HUES48 (cell line): ENCODE measurements at regions not wholly inside any gene's neighbourhood (a gene's known extent, or its start where the extent isn't known, plus 50 kb on each side); places are given as distances from the start of the nearest gene placed in this dataset.
A peak's percentile ranks its signal among the peaks of the same experiment; 100 is the strongest.
"Not testable (repeated sequence)": the region's sequence is repeated elsewhere in the genome, so short reads cannot be mapped to it uniquely, and the experiment has no call there.

Experiments used
- H3K27ac ChIP-seq: one replicate; pipeline ENCODE4 v1.7.0; 2013; ENCODE audit warnings: low read depth, low read length, inconsistent platforms
- H3K27me3 ChIP-seq: 2 replicates; pipeline ENCODE4 v1.6.1; 2013; ENCODE audit warnings: mild to moderate bottlenecking, low read length; ENCODE audit not compliant: control insufficient read depth, insufficient read depth
- H3K36me3 ChIP-seq: 2 replicates; pipeline ENCODE4 v1.6.1; 2013; ENCODE audit warnings: low read length; ENCODE audit not compliant: control insufficient read depth, insufficient read depth
- H3K4me1 ChIP-seq: 2 replicates; pipeline ENCODE4 v1.6.1; 2013; ENCODE audit warnings: mild to moderate bottlenecking, low read length; ENCODE audit not compliant: control insufficient read depth, insufficient read depth
- H3K4me3 ChIP-seq: 2 replicates; pipeline ENCODE4 v1.5.1; 2013; ENCODE audit warnings: mild to moderate bottlenecking, low read depth, low read length
- H3K9ac ChIP-seq: 2 replicates; pipeline ENCODE4 v1.6.1; 2013; ENCODE audit warnings: mild to moderate bottlenecking, low read depth, low read length, moderate library complexity
- H3K9me3 ChIP-seq: 2 replicates; pipeline ENCODE4 v1.6.1; 2013; ENCODE audit warnings: low read length; ENCODE audit not compliant: control insufficient read depth, insufficient read depth

DNA sequence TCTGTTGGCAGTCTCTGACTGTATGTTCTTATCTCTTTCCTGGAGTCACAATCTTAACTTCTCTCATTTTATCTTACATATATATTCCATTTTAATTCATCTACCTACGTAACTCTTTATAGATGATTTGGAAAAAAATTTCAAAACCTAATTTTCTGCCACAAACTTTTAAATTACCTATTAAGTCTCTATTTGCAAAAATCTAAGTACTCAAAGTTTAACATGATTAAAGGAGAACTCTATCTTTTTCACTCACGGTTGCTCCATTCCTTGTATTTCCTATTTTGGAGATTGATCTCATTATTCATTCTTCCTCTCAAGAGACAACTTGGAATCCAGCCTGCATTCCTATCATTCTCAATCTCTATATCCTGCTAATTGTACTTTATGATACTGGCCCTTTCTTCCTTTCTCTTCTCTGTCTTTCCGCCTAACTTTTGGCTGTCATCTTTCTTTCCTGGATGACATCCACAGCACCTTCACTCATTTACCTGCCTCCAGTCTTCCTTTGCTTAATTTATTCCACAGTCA is 1071.1 kb upstream of the CITED2 start:
- H3K36me3 ChIP-seq, result no peaks in the 10 kb centered on the region

DNA sequence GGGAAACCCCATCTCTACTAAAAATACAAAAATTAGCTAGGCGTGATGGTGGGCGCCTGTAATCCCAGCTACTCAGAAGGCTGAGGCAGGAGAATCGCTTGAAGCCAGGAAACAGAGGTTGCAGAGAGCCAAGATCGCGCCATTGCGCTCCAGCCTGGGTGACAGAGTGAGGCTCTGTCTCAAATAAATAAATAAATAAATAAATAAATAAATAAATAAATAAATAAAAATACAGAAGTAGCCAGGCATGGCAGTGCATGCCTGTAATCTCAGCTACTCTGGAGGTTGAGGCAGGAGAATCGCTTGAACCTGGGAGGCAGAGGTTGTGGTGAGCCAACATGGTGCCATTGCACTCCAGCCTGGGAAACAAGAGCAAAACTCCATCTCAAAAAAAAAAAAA is 1068.7 kb upstream of the CITED2 start:
- H3K9ac ChIP-seq, H3K27me3 ChIP-seq, H3K27ac ChIP-seq, H3K9me3 ChIP-seq, H3K4me3 ChIP-seq, H3K36me3 ChIP-seq: not testable (repeated sequence)
- H3K4me1 ChIP-seq, result peaks cover 37% of the 10 kb centered on the region

More for the DNA sequence above, 1071.1 kb upstream of the CITED2 start:
- Histone ChIP-seq H3K27ac (no peak overlapping the region), H3K9ac (no peak overlapping the region), H3K9me3 (no peaks in the 10 kb centered on the region), H3K4me1 (peaks cover 26% of the 10 kb centered on the region), H3K27me3 (no peaks in the 10 kb centered on the region), H3K4me3 (no peak overlapping the region)

DNA sequence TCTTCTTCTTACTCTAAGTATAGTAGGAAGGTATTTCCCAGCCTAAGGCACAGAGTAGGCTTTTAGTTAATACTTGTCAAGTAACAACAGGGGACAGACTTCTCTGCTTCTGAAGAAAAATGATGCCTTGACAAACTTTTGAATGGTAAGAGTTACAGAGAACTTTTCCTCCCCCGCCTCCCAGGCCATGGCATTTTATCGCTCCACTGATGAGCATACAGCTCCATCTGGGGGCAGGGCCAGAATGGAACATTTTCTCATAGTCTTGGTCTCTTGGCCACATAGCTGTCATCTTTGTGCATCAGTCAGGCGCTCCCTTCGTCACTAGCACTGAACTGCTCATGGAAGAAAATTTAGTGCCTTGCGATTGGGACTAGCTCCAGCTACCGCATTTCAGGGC is 1066.8 kb upstream of the CITED2 start:
- peaks cover 43% of the 10 kb centered on the region for H3K4me1 ChIP-seq
- peak overlapping the region; percentile 77 for H3K27ac ChIP-seq
- no peaks in the 10 kb centered on the region for H3K36me3 ChIP-seq
- H3K27me3 ChIP-seq, result no peaks in the 10 kb centered on the region
- H3K4me3 ChIP-seq, result no peak overlapping the region
- no peak overlapping the region for H3K9ac ChIP-seq
- peaks cover 3% of the 10 kb centered on the region; the same call in 1 of the 2 replicates for H3K9me3 ChIP-seq

DNA sequence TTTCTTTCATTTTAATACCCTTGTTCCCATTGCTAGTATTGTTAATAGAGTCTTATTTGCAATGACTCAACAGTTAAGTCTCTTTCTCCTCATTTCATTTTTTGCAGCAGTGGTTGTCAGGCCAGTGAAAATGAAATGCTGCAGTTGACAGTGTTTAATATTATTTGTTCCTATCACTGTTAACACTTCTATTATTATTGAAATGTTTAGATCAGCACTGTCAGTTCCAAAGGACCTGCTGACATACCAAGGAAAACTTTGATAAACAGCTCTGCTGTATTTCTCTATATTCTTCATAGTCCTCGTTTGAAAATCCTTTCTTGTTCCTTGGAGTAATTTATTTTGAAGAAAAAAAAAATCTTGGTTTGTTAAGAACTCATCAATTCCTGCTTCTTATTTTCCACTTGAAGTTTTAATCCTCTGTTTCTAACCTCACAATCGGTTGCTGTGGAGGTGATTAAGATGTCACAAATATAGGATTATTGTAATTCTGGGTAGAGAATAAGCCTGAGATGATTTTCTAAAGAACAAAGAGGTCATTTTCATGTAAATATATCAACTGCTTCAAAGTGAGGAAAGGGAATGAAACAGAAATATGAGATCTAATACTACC is 1065.9 kb upstream of the CITED2 start:
- peak overlapping the region; percentile 53 for H3K27ac ChIP-seq
- H3K9ac ChIP-seq, result no peak overlapping the region
- no peaks in the 10 kb centered on the region for H3K36me3 ChIP-seq
- H3K27me3 ChIP-seq, result no peaks in the 10 kb centered on the region
- H3K4me1 ChIP-seq, result peaks cover 40% of the 10 kb centered on the region
- no peak overlapping the region for H3K4me3 ChIP-seq
- peaks cover 8% of the 10 kb centered on the region; the same call in 1 of the 2 replicates for H3K9me3 ChIP-seq

DNA sequence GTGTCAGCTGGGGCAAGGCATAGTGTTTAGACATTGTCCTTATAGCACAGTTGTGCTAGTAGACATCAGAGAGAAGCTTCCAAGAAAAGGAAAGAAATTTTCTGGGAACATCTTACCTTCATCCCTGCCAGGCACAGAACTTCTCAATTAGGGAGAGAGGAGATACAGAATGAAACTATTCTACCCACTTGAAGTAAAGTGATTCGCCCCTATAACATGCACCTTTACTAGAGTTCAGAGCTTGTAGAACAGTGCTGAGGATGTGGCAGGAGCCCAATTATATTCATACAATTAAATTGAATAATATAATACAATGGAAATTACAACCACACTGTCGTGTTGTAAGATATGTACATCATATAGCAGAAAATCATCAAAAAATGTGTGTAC is 1063.9 kb upstream of the CITED2 start:
- Histone ChIP-seq H3K9me3 (peaks cover 28% of the 10 kb centered on the region), H3K4me3 (no peak overlapping the region), H3K27me3 (no peaks in the 10 kb centered on the region), H3K27ac (no peak overlapping the region), H3K9ac (no peak overlapping the region), H3K36me3 (no peaks in the 10 kb centered on the region), H3K4me1 (peaks cover 35% of the 10 kb centered on the region)

DNA sequence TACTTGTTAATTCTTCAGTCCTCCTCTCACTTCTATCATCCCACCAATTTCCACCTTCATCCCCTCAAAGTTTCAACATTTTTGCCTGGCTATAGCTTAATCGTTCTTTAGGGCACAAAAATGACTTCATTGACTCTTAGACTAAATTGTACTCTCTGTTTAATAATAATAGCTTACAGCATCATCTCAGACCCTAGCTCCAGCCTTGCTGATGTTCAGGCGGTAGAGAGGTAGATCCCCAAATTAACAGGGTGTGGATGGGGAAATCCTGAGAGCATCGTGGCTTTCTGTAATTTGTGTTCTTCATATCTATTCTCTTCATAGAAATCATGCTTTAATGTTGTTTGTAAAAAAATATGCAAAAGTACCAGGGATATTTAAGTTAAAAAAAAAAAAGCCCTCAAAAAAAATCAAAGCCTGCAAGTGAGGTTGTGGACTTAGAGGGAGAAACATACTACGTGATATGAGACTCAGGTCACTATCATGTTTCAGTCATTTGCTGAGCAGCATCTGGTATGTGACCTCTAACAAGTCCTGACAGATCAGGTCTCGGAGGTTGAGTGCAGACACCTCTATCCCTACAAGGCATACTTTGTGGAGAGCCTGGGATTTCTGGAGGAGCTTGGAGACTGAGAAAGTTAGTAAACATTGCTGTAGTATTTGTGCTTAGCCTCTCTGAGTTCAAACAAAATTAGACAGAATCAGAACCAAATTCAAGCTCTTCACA is 1063.3 kb upstream of the CITED2 start:
- Histone ChIP-seq H3K36me3 (no peaks in the 10 kb centered on the region), H3K4me3 (no peak overlapping the region), H3K4me1 (peaks cover 35% of the 10 kb centered on the region), H3K9ac (no peak overlapping the region), H3K9me3 (peaks cover 33% of the 10 kb centered on the region), H3K27ac (no peak overlapping the region), H3K27me3 (no peaks in the 10 kb centered on the region)

DNA sequence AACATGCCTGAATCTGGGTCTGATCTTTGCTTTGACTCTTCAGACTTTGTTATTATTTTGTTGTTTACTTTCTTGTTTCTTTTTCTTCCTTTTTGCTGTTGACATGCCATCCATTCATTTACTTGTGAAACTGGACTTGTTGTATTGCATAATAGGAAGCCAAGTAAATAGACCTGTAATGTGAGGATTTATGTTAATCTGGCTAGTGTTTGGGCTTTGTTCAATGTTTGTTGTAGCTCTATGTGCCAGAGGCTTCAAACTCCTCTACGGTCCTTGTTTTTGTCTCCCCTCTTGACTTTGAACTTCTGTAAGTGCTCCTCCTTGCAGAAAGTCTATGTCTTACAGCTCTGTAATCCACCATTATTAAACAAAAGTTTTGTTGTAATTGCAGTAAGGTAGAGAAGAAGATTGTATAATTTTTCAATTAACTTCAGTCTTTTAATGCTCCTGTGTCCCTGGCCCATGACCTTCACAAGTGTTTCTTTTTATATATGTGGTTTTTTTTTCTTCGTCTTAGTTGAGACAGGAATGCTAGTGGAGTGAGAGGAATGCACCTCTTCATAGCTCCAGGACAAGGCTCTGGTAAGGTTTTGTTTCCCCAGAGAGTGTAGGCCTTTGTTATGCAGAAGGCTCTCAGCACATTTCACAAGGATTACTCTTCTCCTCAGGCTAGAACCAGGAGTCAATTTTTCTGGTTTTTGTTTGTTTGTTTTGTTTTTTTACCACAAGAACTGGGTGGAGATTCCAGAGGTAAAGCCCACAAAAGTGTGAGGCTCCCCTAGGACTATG is 1061.8 kb upstream of the CITED2 start:
- Histone ChIP-seq H3K27me3 (no peaks in the 10 kb centered on the region), H3K9me3 (peaks cover 35% of the 10 kb centered on the region), H3K36me3 (no peaks in the 10 kb centered on the region), H3K4me3 (no peak overlapping the region; the same call in 1 of the 2 replicates), H3K4me1 (peaks cover 29% of the 10 kb centered on the region), H3K9ac (peak overlapping the region; percentile 34; the same call in 1 of the 2 replicates), H3K27ac (peak overlapping the region; percentile 90)

DNA sequence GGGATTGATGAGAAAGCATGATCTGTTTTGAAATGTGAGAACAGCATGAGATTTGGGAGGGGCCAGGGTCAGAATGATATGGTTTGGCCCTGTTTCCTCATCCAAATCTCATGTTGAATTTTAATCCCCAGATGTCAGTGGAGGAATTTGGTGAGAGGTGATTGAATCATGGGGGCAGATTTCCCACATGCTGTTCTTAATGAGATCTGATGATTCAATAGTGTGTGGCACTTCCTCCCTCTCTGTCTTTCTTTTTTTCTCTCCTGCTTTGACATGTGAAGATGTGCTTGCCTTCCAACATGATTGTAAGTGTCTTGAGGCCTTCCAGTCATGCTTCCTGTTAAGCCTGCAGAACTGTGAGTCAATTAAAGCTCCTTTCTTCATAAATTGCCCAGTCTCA is 1060.3 kb upstream of the CITED2 start:
- H3K27ac ChIP-seq, result no peak overlapping the region
- no peaks in the 10 kb centered on the region for H3K36me3 ChIP-seq

DNA sequence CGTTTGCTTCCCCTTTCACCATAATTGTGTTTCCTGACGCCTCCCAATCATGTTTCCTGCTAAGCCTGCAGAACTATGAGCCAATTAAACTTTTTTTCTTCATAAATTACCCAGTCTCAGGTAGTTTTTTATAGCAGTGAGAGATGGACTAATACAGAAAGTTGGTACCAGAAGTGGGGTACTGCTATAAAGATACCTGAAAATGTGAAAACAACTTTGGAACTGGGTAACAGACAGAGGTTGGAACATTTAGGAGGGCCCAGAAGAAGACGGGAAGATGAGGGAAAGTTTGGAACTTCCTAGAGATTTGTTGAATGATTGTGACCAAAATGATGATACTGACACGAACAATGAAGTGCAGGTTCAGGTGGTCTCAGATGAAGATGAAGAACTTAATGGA is 1058.6 kb upstream of the CITED2 start:
- H3K27ac ChIP-seq, result no peak overlapping the region

More for the DNA sequence above, 1060.3 kb upstream of the CITED2 start:
- H3K9me3 ChIP-seq, result peaks cover 35% of the 10 kb centered on the region
- H3K4me3 ChIP-seq, result no peak overlapping the region
- no peaks in the 10 kb centered on the region for H3K27me3 ChIP-seq
- H3K4me1 ChIP-seq, result peaks cover 14% of the 10 kb centered on the region
- H3K9ac ChIP-seq, result no peak overlapping the region

DNA sequence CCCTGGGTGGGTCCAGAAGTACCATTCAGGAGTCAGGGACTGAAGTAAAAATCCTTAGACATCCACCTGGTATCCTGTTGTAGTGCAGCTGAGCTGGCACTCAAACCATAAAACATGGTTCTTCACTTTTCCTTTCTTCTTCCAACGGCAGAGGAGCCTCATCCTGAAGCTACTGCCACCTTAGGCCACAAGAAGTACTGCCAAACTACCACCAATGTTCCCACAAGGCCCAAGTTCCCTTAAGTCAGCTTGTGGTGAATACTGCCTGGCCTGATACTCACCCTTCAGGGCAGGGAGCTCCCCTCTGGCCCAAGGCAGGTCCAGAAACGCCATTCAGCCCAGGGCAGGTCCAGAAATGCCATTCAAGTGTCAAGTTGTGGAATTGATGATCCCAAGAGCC is 1053.4 kb upstream of the CITED2 start:
- no peak overlapping the region for H3K9ac ChIP-seq
- H3K4me3 ChIP-seq, result no peak overlapping the region
- H3K36me3 ChIP-seq, result no peaks in the 10 kb centered on the region
- H3K4me1 ChIP-seq, result no peaks in the 10 kb centered on the region
- H3K27me3 ChIP-seq, result no peaks in the 10 kb centered on the region
- no peak overlapping the region for H3K27ac ChIP-seq
- peaks cover 3% of the 10 kb centered on the region for H3K9me3 ChIP-seq

More for the DNA sequence above, 1058.6 kb upstream of the CITED2 start:
- Histone ChIP-seq H3K36me3 (no peaks in the 10 kb centered on the region), H3K4me3 (no peak overlapping the region), H3K9me3 (peaks cover 35% of the 10 kb centered on the region), H3K4me1 (peaks cover 11% of the 10 kb centered on the region), H3K27me3 (no peaks in the 10 kb centered on the region), H3K9ac (no peak overlapping the region)
